ENCODE measurements at regions not wholly inside any gene's neighbourhood (a gene's known extent, or its start where the extent isn't known, plus 50 kb on each side); places are given as distances from the start of the nearest gene placed in this dataset.
"Not testable (repeated sequence)": the region's sequence is repeated elsewhere in the genome, so short reads cannot be mapped to it uniquely, and the experiment has no call there.

DNA sequence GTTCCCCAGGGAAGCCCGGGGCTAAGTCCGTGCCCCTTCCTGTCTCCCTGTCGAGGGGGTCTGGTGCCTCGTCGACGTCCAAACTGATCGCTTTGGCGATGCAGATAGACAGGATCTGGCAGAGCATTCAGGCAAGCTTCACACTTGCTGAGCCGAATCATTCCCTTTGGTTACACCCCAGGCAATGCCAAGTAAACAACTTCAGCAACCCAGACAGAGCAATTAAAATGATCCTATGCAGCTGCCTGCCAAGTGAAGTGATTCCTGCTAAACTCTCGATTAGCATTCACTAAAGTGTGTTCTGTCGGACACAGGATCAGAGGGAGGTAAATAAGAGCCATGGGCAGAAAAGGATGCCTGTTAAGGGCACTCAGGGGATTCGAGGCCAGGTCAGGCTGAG, 108.2 kb upstream of the RAB12 start:
- DNase-seq: peak; percentile 46

DNA sequence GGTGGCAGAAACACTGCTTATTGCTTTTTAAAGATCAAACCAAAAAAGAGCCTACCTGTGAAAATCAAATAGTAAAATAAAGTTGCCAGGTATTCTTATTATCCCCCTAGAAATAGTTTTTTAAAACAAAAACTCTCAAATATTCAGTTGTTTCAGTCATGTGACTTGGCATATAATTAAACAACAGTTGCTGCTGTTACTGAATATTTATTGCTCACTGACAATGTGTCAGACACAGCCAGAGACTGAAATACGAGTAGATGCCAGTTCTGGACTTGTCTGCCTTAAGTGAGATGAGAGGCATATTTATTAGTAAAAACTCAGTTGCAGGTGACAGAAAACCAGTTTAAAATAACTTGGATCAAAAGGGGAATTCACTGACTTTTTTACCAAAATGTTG, 106.0 kb upstream of the RAB12 start:
- DNase-seq: no peak

- DNase-seq: no peak
These were observed 104.8 kb upstream of the RAB12 start for GRCh38 chr18:8504424-8504823.

- no peak for DNase-seq
These were observed 104.3 kb upstream of the RAB12 start for GRCh38 chr18:8504880-8505435.

GRCh38 chr18:8506251-8507049, 102.8 kb upstream of the RAB12 start:
- DNase-seq: no peak

- DNase-seq: no peak
These were observed 101.9 kb upstream of the RAB12 start for GRCh38 chr18:8507361-8507760.

GRCh38 chr18:8507915-8508705, 101.1 kb upstream of the RAB12 start:
- no peak for DNase-seq

DNA sequence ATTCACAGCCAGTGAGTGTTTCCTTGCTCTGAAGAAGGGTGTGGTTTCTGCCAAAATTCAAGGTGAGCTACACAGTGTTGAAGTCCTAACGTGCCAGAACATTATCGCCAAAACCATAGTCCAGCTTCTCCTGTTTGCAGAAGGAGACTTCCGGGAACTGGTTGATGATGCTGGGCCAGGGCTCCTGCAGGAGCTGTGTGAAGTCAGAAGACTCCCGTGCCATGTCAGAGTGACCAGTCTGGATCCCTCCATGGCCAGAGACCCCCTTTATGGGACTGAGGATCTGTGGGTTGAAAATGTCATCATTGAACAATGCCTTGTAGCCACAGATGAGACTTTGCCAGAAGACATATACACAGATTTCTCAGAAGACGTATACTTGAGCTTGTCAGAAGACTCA, 96.0 kb upstream of the RAB12 start:
- DNase-seq: no peak

DNA sequence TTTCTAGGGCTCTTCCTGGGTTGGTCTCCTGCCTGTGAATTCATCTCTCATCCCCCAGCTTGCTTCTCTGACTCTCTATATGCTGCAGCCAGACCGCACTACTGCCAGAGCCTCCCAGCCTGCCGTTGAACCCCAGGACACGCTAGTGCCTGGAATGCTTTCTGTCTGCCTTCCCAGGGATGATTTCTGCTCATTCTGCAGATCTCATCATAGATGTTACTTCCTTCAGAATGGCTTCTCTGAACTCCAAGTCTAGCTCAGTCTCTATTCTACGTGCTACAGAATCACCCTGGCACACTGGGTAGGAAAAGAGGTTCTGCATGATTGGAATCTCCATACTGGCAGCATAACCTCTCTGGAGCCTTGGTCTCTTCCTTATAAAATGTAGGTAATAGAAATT, 94.8 kb upstream of the RAB12 start:
- no peak for DNase-seq

DNA sequence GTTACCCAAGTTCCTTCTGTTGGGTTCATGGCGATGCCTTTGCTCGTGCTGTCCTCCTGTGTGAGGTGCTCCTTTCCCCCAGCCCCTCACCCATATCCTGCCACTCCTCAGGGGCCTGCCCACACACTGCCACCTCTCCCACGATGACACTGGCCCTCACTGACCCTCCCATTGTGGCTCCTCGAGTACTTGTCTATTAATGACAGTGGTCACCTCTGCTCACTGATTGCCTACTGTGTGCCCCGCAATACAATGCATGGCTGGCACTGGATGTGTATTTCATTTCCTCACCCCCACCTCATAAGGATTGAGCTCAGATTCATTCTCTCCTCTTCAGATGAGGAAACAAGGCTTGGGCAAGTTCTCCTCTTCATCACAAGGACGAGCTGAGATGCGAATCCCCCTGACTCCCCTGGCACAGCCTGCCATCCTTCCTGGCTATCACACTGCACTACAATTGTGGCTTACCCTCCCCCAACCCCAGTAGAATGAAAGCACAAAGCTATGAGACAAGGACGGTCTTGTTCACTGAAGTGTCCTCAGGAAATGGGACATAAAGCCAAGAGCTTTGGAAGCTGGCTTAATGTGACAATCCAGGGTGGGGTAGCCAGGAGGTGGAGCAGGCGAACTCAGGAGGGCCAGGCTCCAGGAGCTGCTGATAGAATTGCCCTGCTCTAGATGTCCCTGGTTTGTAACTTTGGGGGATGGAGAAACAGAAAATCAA, 93.9 kb upstream of the RAB12 start:
- no peak for DNase-seq

DNA sequence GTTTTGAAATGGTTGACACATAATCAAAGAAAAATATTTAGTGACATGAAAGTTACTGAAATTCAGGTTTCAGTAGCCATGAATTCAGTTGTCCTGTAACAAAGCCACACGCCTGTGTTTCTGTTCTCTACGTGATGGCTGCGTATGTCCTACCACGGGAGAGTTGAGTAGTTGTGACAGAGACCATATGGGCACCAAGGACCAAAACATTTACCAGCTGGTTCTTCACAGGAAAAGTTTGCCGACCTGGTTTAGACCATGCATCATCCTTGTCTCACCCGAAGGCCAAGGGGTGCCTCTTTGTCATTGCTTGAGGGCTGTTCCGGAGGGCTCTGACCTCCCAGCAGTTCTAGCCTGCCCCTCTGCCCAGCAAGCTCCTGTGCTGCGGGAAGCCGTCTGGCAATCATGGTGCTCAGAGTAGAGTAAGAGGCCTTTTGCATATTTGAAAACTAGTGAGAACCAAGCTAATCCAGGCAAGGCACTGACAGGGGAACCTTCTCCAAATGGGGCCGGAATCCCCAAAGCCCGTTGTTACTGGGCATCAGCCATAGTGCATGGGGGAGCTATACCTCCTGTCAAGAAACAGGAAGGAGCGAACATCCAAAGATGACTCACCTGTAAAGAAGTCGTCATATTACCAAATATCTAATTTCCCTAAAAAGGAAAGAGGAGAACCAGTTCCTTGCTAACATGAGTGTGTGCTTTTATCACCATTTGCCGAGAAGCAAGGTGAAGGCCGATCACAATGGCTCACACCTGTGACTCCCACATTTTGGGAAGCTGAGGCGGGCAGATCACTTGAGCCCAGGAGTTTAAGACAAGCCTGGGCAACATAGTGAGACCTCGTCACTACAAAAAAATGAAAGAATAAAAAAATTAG, 92.6 kb upstream of the RAB12 start:
- DNase-seq: no peak

DNA sequence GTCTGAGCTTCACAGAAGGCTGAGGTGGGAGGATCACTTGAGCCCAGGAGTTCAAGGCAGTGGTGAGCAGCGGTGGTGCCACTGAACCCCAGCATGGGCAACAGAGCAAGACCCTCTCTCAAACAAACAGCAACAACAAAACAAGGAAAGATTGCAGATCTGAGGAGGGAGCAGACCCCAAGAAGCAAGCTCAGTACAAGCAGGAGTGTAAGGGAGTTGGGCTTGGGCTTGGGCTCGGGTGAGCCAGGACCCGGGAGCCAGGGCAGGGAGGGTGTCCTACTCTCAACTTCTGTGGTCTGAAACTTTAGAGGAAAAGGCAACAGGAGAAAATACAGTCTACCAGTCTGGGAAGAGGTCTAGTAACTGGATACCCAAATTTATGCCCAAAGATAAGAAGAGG, 92.0 kb upstream of the RAB12 start:
- no peak for DNase-seq

DNA sequence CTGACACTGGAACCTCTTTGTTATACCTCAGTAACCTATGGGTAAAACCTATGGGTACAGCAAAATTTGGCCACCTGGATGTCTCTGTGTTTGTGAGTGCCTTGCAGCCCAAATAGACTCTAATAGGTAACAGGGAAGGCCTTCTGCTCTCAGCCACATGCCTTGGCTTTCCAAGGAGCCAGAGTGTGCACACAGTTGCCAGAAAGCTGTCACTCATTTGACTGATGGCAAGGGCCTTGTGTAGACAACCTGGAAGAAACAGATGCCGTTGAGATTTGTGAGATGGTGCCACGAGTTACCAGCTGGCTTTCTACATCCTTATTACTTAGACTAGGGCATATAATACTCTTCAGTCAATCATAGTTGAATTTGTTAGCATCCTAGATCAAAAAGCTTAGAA, 90.1 kb upstream of the RAB12 start:
- DNase-seq: no peak

DNA sequence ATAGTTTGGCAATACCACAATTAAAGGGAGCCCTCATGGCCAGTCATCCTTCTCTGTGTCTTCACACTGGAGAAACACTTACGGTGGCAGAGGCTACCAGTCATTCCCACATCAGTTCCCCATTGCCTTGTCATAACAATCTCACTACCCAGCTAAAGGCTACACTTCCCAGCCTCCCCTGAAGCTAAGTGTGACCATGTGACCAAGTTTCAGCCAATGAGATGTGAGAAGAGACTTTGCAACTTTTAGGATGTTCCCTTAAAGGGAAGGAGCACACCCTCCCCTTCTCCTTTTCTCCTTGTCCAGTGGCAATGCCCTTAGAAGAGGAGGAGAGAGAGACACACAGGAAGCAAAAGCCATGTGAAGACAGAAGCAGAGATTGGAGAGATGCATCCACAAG, 89.0 kb upstream of the RAB12 start:
- no peak for DNase-seq

- DNase-seq: no peak
These were observed 86.5 kb upstream of the RAB12 start for GRCh38 chr18:8522756-8523155.

DNA sequence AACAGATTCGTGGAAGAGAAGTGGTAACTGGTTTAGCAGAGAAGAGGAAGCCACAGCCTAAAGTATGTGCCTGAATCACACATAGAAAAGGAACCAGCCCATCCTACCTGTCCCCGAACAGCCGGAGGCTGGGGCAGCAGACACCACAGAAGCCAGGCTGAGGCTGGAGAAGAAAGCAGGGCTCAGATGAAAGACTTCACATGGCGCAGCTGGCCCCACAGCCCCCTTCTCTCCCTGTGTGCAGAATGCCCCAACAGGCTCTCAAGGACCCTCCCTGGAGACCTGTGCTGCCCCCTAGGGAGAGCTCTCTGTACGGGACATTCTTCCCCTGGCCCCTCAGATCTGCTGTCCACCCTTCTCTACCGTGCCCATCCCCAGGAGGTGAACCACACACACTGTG, 83.5 kb upstream of the RAB12 start:
- no peak for DNase-seq

GRCh38 chr18:8526332-8526731, 82.9 kb upstream of the RAB12 start:
- DNase-seq: no peak

DNA sequence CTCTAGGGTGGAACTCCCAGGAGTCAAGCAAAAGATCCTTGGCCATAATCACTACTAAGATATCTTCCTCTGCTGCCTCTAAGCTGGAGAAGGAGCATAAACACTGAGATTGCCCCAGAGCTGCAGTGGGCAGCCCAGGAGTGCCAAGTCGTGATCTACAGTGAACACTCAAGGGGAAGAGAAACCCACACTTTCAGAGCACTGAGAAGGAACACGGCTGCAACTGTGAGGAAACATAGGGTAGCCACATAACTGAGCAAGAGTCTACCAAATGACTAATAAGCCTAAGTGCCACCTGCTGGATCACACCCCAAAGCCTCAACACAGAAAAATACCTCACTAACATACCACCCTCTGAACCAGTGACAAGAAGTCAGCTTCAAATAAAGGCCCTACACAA, 79.6 kb upstream of the RAB12 start:
- no peak for DNase-seq

GRCh38 chr18:8531084-8531483, 78.2 kb upstream of the RAB12 start:
- not testable (repeated sequence) for DNase-seq

DNA sequence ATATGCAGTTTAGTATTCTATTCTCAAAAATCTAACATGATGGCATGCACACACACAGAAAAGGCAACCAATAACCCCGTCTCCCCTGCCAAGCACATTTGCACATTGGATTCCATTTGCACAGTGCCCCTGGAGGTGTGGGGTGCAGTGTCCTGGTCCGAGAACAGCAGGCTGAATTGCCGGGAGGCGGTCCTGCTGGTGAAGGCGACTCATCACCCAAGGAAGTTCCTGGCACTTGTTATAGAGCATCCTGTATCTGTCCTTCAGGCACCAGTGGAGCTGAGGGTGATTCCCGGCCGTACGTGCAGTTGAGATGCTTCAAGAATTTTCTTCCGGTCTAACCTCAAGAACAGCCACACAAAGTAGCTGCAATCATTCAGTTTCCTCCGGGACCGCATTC, 73.0 kb upstream of the RAB12 start:
- no peak for DNase-seq

- no peak for DNase-seq
These were observed 72.3 kb upstream of the RAB12 start for GRCh38 chr18:8536922-8537321.

- DNase-seq: no peak
These were observed 71.8 kb upstream of the RAB12 start for GRCh38 chr18:8537400-8537799.

Measured in NCI-H1105 (cell line).